Esophagus (tissue), 2 donors: ENCODE measurements at regions not wholly inside any gene's neighbourhood (a gene's known extent, or its start where the extent isn't known, plus 50 kb on each side); places are given as distances from the start of the nearest gene placed in this dataset.
"Not testable (repeated sequence)": the region's sequence is repeated elsewhere in the genome, so short reads cannot be mapped to it uniquely, and the experiment has no call there.

Source experiments
- H3K27ac ChIP-seq, 2 donors: one replicate each; pipeline ENCODE4 v1.5.1; 2013; ENCODE audit warnings: low read depth in 2 of 2, mild to moderate bottlenecking in 2 of 2, inconsistent platforms in 1 of 2, low read length in 1 of 2, moderate library complexity in 1 of 2
- H3K27me3 ChIP-seq, 2 donors: one replicate each; pipeline ENCODE4 v1.6.1; 2013; ENCODE audit warnings: low read length in 2 of 2, control low read depth in 1 of 2, mild to moderate bottlenecking in 1 of 2; ENCODE audit not compliant: insufficient read depth in 2 of 2, control insufficient read depth in 1 of 2
- H3K36me3 ChIP-seq, 2 donors: one replicate each; pipeline ENCODE4 v1.6.1; 2013; ENCODE audit warnings: low read length in 1 of 2; ENCODE audit not compliant: control insufficient read depth in 2 of 2, insufficient read depth in 2 of 2
- H3K4me1 ChIP-seq, 2 donors: one replicate each; pipeline ENCODE4 v1.6.1; 2013; ENCODE audit warnings: low read length in 1 of 2; ENCODE audit not compliant: control insufficient read depth in 2 of 2, insufficient read depth in 2 of 2
- H3K4me3 ChIP-seq, 2 donors: one replicate each; pipeline ENCODE4 v1.5.1; 2013; ENCODE audit warnings: low read length in 2 of 2, mild to moderate bottlenecking in 2 of 2, low read depth in 1 of 2, moderate library complexity in 1 of 2
- H3K9me3 ChIP-seq, 2 donors: one replicate each; pipeline ENCODE4 v1.6.1; 2013; ENCODE audit warnings: mild to moderate bottlenecking in 2 of 2, low read depth in 1 of 2, low read length in 1 of 2, moderate library complexity in 1 of 2; ENCODE audit not compliant: control insufficient read depth in 2 of 2, insufficient read depth in 1 of 2
- WGBS, 2 donors: extraction: QIAGEN DNeasy Blood & Tissue Kit; methylation state at CpG; one replicate each; pipeline ENCODE4 v1.1.7; 2013; 5-methylcytosine and 5-hydroxymethylcytosine counted together
- donor health status: healthy with polysubstance abuse.
- donor health status: Bipolar disorder and iron deficiency.

GRCh38 chr4:127503111-127503510 is 129.6 kb upstream of the INTU start:
- Histone ChIP-seq H3K27me3 (no peaks in the 10 kb centered on the region), H3K9me3 (no peaks in the 10 kb centered on the region), H3K27ac (no peak overlapping the region), H3K4me1 (no peaks in the 10 kb centered on the region), H3K36me3 (no peaks in the 10 kb centered on the region), H3K4me3 (no peak overlapping the region)
- 50 to 61% methylated on average over 2 of the region's 2 CpGs for WGBS, 2 donors

- WGBS, 2 donors = 0 to 9% methylated on average over 1 of the region's 1 CpG
- H3K4me1 ChIP-seq = no peaks in the 10 kb centered on the region
Observed at GRCh38 chr4:127505203-127505602, 127.6 kb upstream of the INTU start.

GRCh38 chr4:127506283-127506682 is 126.5 kb upstream of the INTU start:
- Histone ChIP-seq H3K4me1 (no peaks in the 10 kb centered on the region), H3K9me3 (no peaks in the 10 kb centered on the region), H3K4me3 (no peak overlapping the region), H3K27me3 (no peaks in the 10 kb centered on the region), H3K36me3 (no peaks in the 10 kb centered on the region), H3K27ac (no peak overlapping the region)
- WGBS, 2 donors = 77 to 86% methylated on average over 1 of the region's 1 CpG

More at GRCh38 chr4:127505203-127505602, 127.6 kb upstream of the INTU start:
- Histone ChIP-seq H3K9me3 (no peaks in the 10 kb centered on the region), H3K4me3 (no peak overlapping the region), H3K27me3 (no peaks in the 10 kb centered on the region), H3K27ac (no peak overlapping the region), H3K36me3 (no peaks in the 10 kb centered on the region)

GRCh38 chr4:127509155-127509554 is 123.6 kb upstream of the INTU start:
- no peaks in the 10 kb centered on the region for H3K27me3 ChIP-seq
- no peak overlapping the region for H3K27ac ChIP-seq
- no peaks in the 10 kb centered on the region for H3K9me3 ChIP-seq
- no peak overlapping the region for H3K4me3 ChIP-seq
- no peaks in the 10 kb centered on the region for H3K4me1 ChIP-seq
- 47 to 58% methylated on average over 1 of the region's 1 CpG for WGBS, 2 donors
- no peaks in the 10 kb centered on the region for H3K36me3 ChIP-seq

GRCh38 chr4:127512672-127513071 is 120.1 kb upstream of the INTU start:
- WGBS, 2 donors = 82 to 83% methylated on average over 3 of the region's 3 CpGs
- H3K9me3 ChIP-seq, H3K27ac ChIP-seq, H3K27me3 ChIP-seq, H3K4me1 ChIP-seq, H3K4me3 ChIP-seq, H3K36me3 ChIP-seq: not testable (repeated sequence)

GRCh38 chr4:127515259-127515658 is 117.5 kb upstream of the INTU start:
- not testable (repeated sequence) for H3K27ac ChIP-seq, H3K4me1 ChIP-seq, H3K36me3 ChIP-seq, H3K9me3 ChIP-seq, H3K27me3 ChIP-seq, H3K4me3 ChIP-seq
- 75 to 79% methylated on average over 7 of the region's 7 CpGs for WGBS, 2 donors

GRCh38 chr4:127518046-127518445 is 114.7 kb upstream of the INTU start:
- Histone ChIP-seq H3K9me3 (no peaks in the 10 kb centered on the region), H3K4me3 (no peak overlapping the region), H3K4me1 (no peaks in the 10 kb centered on the region), H3K27ac (no peak overlapping the region), H3K27me3 (no peaks in the 10 kb centered on the region), H3K36me3 (no peaks in the 10 kb centered on the region)

- Histone ChIP-seq H3K4me1 (no peaks in the 10 kb centered on the region), H3K36me3 (no peaks in the 10 kb centered on the region), H3K27me3 (no peaks in the 10 kb centered on the region), H3K27ac (no peak overlapping the region), H3K9me3 (no peaks in the 10 kb centered on the region), H3K4me3 (no peak overlapping the region)
- 57 to 62% methylated on average over 2 of the region's 2 CpGs for WGBS, 2 donors
Observed at GRCh38 chr4:127521463-127521862, 111.3 kb upstream of the INTU start.

GRCh38 chr4:127523369-127523768 is 109.4 kb upstream of the INTU start:
- Histone ChIP-seq H3K36me3 (no peaks in the 10 kb centered on the region), H3K27me3 (no peaks in the 10 kb centered on the region), H3K4me3 (no peak overlapping the region), H3K9me3 (no peaks in the 10 kb centered on the region), H3K27ac (no peak overlapping the region), H3K4me1 (no peaks in the 10 kb centered on the region)
- 86 to 93% methylated on average over 1 of the region's 1 CpG for WGBS, 2 donors

GRCh38 chr4:127525608-127526007 is 107.1 kb upstream of the INTU start:
- no peaks in the 10 kb centered on the region for H3K36me3 ChIP-seq
- no peak overlapping the region for H3K4me3 ChIP-seq
- H3K4me1 ChIP-seq = no peaks in the 10 kb centered on the region
- no peak overlapping the region for H3K27ac ChIP-seq
- no peaks in the 10 kb centered on the region for H3K27me3 ChIP-seq
- H3K9me3 ChIP-seq = no peaks in the 10 kb centered on the region
